Natural killer cell (primary cell): ENCODE measurements at regions not wholly inside any gene's neighbourhood (a gene's known extent, or its start where the extent isn't known, plus 50 kb on each side); places are given as distances from the start of the nearest gene placed in this dataset.

ENCODE experiments used
- ATAC-seq, 3 donors: fragments of 150-1000 bp in 2 of 3; fragments of 200-7000 bp in 1 of 3; cut with Tn5 transposase; 1 replicate in 1 of 3; 2 replicates in 2 of 3; pipeline ENCODE4 v1.10.0; 2021; ENCODE audit warnings: mild to moderate bottlenecking in 2 of 3, moderate library complexity in 2 of 3
- DNase-seq, 2 donors: peaks; one replicate each; pipeline versions ENCODE4 v3.0.0 to v3.0.0-alpha.2; 2013 to 2021; ENCODE audit warnings: mixed read lengths in 1 of 2
- H3K27ac ChIP-seq: one replicate; pipeline ENCODE4 v1.5.1; 2013; ENCODE audit warnings: mild to moderate bottlenecking, low read length
- H3K27me3 ChIP-seq: one replicate; pipeline ENCODE4 v1.6.1; 2013; ENCODE audit warnings: low read length; ENCODE audit not compliant: control insufficient read depth, insufficient read depth
- H3K36me3 ChIP-seq: one replicate; pipeline ENCODE4 v1.6.1; 2013; ENCODE audit warnings: low read length; ENCODE audit not compliant: control insufficient read depth, insufficient read depth
- H3K4me1 ChIP-seq: one replicate; pipeline ENCODE4 v1.6.1; 2013; ENCODE audit warnings: low read length; ENCODE audit not compliant: control insufficient read depth, insufficient read depth
- H3K4me3 ChIP-seq: one replicate; pipeline ENCODE4 v1.5.1; 2013; ENCODE audit warnings: low read length
- H3K9me3 ChIP-seq: one replicate; pipeline ENCODE4 v1.6.1; 2013; ENCODE audit warnings: low read length; ENCODE audit not compliant: control insufficient read depth, insufficient read depth
- H3K27ac Mint-ChIP-seq, 2 donors: one replicate each; pipeline ENCODE4 v1.8.0; 2022; ENCODE audit warnings: mild to moderate bottlenecking in 2 of 2, mixed read lengths in 2 of 2, moderate library complexity in 1 of 2
- H3K27me3 Mint-ChIP-seq, 2 donors: one replicate each; pipeline ENCODE4 v1.8.0; 2022; ENCODE audit warnings: low read depth in 2 of 2, mixed read lengths in 2 of 2
- H3K36me3 Mint-ChIP-seq: one replicate; pipeline ENCODE4 v1.8.0; 2022; ENCODE audit warnings: mixed read lengths
- H3K4me1 Mint-ChIP-seq, 2 donors: one replicate each; pipeline ENCODE4 v1.8.0; 2022; ENCODE audit warnings: mixed read lengths in 2 of 2
- H3K4me3 Mint-ChIP-seq: one replicate; pipeline ENCODE4 v1.8.0; 2022; ENCODE audit warnings: mild to moderate bottlenecking, moderate library complexity, mixed read lengths
- H3K9me3 Mint-ChIP-seq, 2 donors: one replicate each; pipeline ENCODE4 v1.8.0; 2022; ENCODE audit warnings: mixed read lengths in 2 of 2
- CTCF ChIP-seq: fragments of 200-600 bp; IDR thresholded peaks from one replicate; pipeline ENCODE4 v1.8.0; 2022; ENCODE audit warnings: antibody characterized with exemption
- WGBS: methylation state at CpG from one replicate; pipeline ENCODE4 v1.1.7; 2013; ENCODE audit warnings: missing lambda C conversion rate; ENCODE audit not compliant: insufficient coverage; 5-methylcytosine and 5-hydroxymethylcytosine counted together
- intact Hi-C: fragments of 100-400 bp; cut with micrococcal nuclease; formaldehyde crosslinking; loops from one replicate; pipeline ENCODE4 v1.14.2; 2022

- Mint-ChIP-seq H3K9me3 (peaks cover 14 to 23% of the 10 kb centered on the region in 2 donors), H3K4me3 (no peak overlapping the region), H3K36me3 (peaks cover 7% of the 10 kb centered on the region), H3K27ac (no peak overlapping the region), H3K27me3 (peaks cover 0 to 27% of the 10 kb centered on the region in 2 donors), H3K4me1 (no peaks in the 10 kb centered on the region)
- H3K4me1 ChIP-seq, result no peaks in the 10 kb centered on the region
- peaks cover 2% of the 10 kb centered on the region for H3K27me3 ChIP-seq
- intact Hi-C loops, result no loop called here
- H3K9me3 ChIP-seq, result peaks cover 5% of the 10 kb centered on the region
- H3K4me3 ChIP-seq, result no peak overlapping the region
- 92% methylated on average over 4 of the region's 4 CpGs for WGBS
- no peaks in the 10 kb centered on the region for H3K36me3 ChIP-seq
- ATAC-seq (no peak), DNase-seq (no peak)
- H3K27ac ChIP-seq, result no peak overlapping the region
- TF ChIP-seq CTCF, result no peak
Observed at GRCh38 chr6:40183902-40184301, 249.6 kb upstream of the MOCS1 start.

- Histone ChIP-seq H3K4me3 (no peak overlapping the region), H3K27me3 (peaks cover 2% of the 10 kb centered on the region), H3K4me1 (no peaks in the 10 kb centered on the region), H3K36me3 (no peaks in the 10 kb centered on the region), H3K27ac (no peak overlapping the region), H3K9me3 (peaks cover 5% of the 10 kb centered on the region)
- H3K4me3 Mint-ChIP-seq, result no peak overlapping the region
- DNase-seq (no peak), ATAC-seq (no peak)
- H3K36me3 Mint-ChIP-seq, result peaks cover 7% of the 10 kb centered on the region
- H3K4me1 Mint-ChIP-seq, result no peaks in the 10 kb centered on the region
- no peak for TF ChIP-seq CTCF
- H3K9me3 Mint-ChIP-seq, result peaks cover 12 to 18% of the 10 kb centered on the region in 2 donors
- intact Hi-C loops, result no loop called here
- H3K27ac Mint-ChIP-seq, result no peak overlapping the region
- peaks cover 8 to 30% of the 10 kb centered on the region in 2 donors for H3K27me3 Mint-ChIP-seq
- 83% methylated on average over 1 of the region's 1 CpG for WGBS
Observed at GRCh38 chr6:40181367-40181766, 247.1 kb upstream of the MOCS1 start.

GRCh38 chr6:40180271-40180670, 246.0 kb upstream of the MOCS1 start:
- Mint-ChIP-seq H3K4me1 (no peaks in the 10 kb centered on the region), H3K36me3 (peaks cover 7% of the 10 kb centered on the region), H3K9me3 (peaks cover 12 to 18% of the 10 kb centered on the region in 2 donors), H3K4me3 (no peak overlapping the region), H3K27ac (no peak overlapping the region), H3K27me3 (peaks cover 19 to 34% of the 10 kb centered on the region in 2 donors)
- Histone ChIP-seq H3K27ac (no peak overlapping the region), H3K4me1 (no peaks in the 10 kb centered on the region), H3K36me3 (no peaks in the 10 kb centered on the region), H3K27me3 (peaks cover 2% of the 10 kb centered on the region), H3K9me3 (peaks cover 5% of the 10 kb centered on the region), H3K4me3 (no peak overlapping the region)
- no peak for DNase-seq
- 80% methylated on average over 1 of the region's 3 CpGs for WGBS
- ATAC-seq, result no peak
- no peak for TF ChIP-seq CTCF
- intact Hi-C loops, result no loop called here

- Mint-ChIP-seq H3K4me1 (no peaks in the 10 kb centered on the region), H3K27ac (no peak overlapping the region), H3K4me3 (no peak overlapping the region), H3K36me3 (peaks cover 7% of the 10 kb centered on the region), H3K27me3 (peaks cover 19 to 32% of the 10 kb centered on the region in 2 donors), H3K9me3 (peaks cover 12 to 16% of the 10 kb centered on the region in 2 donors)
- ATAC-seq, result no peak
- no peaks in the 10 kb centered on the region for H3K36me3 ChIP-seq
- 50% methylated on average over 1 of the region's 1 CpG for WGBS
- peaks cover 5% of the 10 kb centered on the region for H3K9me3 ChIP-seq
- TF ChIP-seq CTCF, result no peak
- intact Hi-C loops, result no loop called here
- no peak for DNase-seq
- peaks cover 2% of the 10 kb centered on the region for H3K27me3 ChIP-seq
- H3K4me3 ChIP-seq, result no peak overlapping the region
- no peaks in the 10 kb centered on the region for H3K4me1 ChIP-seq
- no peak overlapping the region for H3K27ac ChIP-seq
Observed at GRCh38 chr6:40179496-40179895, 245.2 kb upstream of the MOCS1 start.
